ENCODE measurements at regions not wholly inside any gene's neighbourhood (a gene's known extent, or its start where the extent isn't known, plus 50 kb on each side); places are given as distances from the start of the nearest gene placed in this dataset.

DNA sequence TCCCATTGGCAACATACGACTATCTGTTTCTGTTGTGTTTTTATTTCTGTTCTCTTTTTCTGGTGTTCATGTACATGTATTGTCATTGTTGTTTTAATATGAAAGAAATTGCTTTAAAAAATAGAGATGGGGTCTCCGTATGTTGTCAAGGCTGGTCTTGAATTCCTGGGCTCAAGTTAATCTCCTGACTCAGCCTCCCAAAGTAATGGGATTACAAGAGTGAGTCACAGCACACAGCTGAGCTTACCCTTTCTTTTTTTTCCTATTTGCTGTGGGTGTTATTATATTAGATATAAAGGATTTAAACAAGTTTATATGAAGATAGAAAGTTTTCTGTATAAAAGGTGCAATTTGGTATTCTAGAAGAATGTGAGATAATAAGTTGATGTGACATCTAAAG is 554.6 kb downstream of the DSC3 start:
- TF ChIP-seq, protein P1, sequence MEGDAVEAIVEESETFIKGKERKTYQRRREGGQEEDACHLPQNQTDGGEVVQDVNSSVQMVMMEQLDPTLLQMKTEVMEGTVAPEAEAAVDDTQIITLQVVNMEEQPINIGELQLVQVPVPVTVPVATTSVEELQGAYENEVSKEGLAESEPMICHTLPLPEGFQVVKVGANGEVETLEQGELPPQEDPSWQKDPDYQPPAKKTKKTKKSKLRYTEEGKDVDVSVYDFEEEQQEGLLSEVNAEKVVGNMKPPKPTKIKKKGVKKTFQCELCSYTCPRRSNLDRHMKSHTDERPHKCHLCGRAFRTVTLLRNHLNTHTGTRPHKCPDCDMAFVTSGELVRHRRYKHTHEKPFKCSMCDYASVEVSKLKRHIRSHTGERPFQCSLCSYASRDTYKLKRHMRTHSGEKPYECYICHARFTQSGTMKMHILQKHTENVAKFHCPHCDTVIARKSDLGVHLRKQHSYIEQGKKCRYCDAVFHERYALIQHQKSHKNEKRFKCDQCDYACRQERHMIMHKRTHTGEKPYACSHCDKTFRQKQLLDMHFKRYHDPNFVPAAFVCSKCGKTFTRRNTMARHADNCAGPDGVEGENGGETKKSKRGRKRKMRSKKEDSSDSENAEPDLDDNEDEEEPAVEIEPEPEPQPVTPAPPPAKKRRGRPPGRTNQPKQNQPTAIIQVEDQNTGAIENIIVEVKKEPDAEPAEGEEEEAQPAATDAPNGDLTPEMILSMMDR (IDR thresholded peaks at IDR 0.05; ENCODE audit: poor library complexity) = no peak
- TF ChIP-seq EZH2 (IDR thresholded peaks at IDR 0.05; ENCODE audit: borderline replicate concordance) (no peak), EZH2phosphoT487 (IDR thresholded peaks at IDR 0.05; ENCODE audit: low read depth, severe bottlenecking, unreplicated experiment) (no peak)

Data from hepatocyte (in vitro differentiated cells).